GM21619 (cell line): ENCODE measurements at regions not wholly inside any gene's neighbourhood (a gene's known extent, or its start where the extent isn't known, plus 50 kb on each side); places are given as distances from the start of the nearest gene placed in this dataset.
A peak's percentile ranks its signal among the peaks of the same experiment; 100 is the strongest.
"Not testable (repeated sequence)": the region's sequence is repeated elsewhere in the genome, so short reads cannot be mapped to it uniquely, and the experiment has no call there.

ENCODE experiments used
- ATAC-seq: cut with Tn5 transposase; IDR thresholded peaks from one replicate; pipeline ENCODE4 v1.9.1; 2021; ENCODE audit not compliant: unreplicated experiment

GRCh38 chr5:91285062-91285461, 98.1 kb downstream of the ARRDC3 start:
- ATAC-seq, result not testable (repeated sequence)

- no peak for ATAC-seq
Observed at GRCh38 chr5:91283899-91284298, 99.2 kb downstream of the ARRDC3 start.

GRCh38 chr5:91283326-91283725, 99.8 kb downstream of the ARRDC3 start:
- ATAC-seq, result no peak

GRCh38 chr5:91282210-91282609, 100.9 kb downstream of the ARRDC3 start:
- no peak for ATAC-seq

GRCh38 chr5:91281401-91281800, 101.7 kb downstream of the ARRDC3 start:
- no peak for ATAC-seq

GRCh38 chr5:91280362-91281269, 102.5 kb downstream of the ARRDC3 start:
- ATAC-seq, result peak; percentile 91

GRCh38 chr5:91277840-91278239, 105.3 kb downstream of the ARRDC3 start:
- no peak for ATAC-seq

GRCh38 chr5:91277093-91277626, 106.0 kb downstream of the ARRDC3 start:
- no peak for ATAC-seq

- ATAC-seq, result peak; percentile 89
Observed at GRCh38 chr5:91272858-91273257, 110.3 kb downstream of the ARRDC3 start.

- ATAC-seq, result peak; percentile 52
Observed at GRCh38 chr5:91271999-91272398, 111.1 kb downstream of the ARRDC3 start.

GRCh38 chr5:91269198-91269597, 113.9 kb downstream of the ARRDC3 start:
- ATAC-seq, result no peak

GRCh38 chr5:91266184-91266705, 116.9 kb downstream of the ARRDC3 start:
- peak; percentile 73 for ATAC-seq

- no peak for ATAC-seq
Observed at GRCh38 chr5:91264311-91265051, 118.6 kb downstream of the ARRDC3 start.

GRCh38 chr5:91263898-91264297, 119.2 kb downstream of the ARRDC3 start:
- no peak for ATAC-seq

GRCh38 chr5:91257301-91257700, 125.8 kb downstream of the ARRDC3 start:
- no peak for ATAC-seq

GRCh38 chr5:91256142-91256524, 127.0 kb downstream of the ARRDC3 start:
- no peak for ATAC-seq

- no peak for ATAC-seq
Observed at GRCh38 chr5:91255396-91256141, 127.5 kb downstream of the ARRDC3 start.

- no peak for ATAC-seq
Observed at GRCh38 chr5:91252916-91253315, 130.2 kb downstream of the ARRDC3 start.

GRCh38 chr5:91245871-91246270, 137.2 kb downstream of the ARRDC3 start:
- no peak for ATAC-seq

- no peak for ATAC-seq
Observed at GRCh38 chr5:91245074-91245452, 138.1 kb downstream of the ARRDC3 start.
